Keratinocyte (primary cell): ENCODE measurements at regions not wholly inside any gene's neighbourhood (a gene's known extent, or its start where the extent isn't known, plus 50 kb on each side); places are given as distances from the start of the nearest gene placed in this dataset.

Experiments used
- DNase-seq: peaks from one replicate; pipeline ENCODE4 v3.0.0-alpha.2; 2011; ENCODE audit warnings: low read depth, missing footprints, low spot score
- FAIRE-seq: peaks from 2 replicates; lab custom pipeline; 2011; peaks lifted over from hg19 to GRCh38; lab: Jason Lieb, UNC
- H2AFZ ChIP-seq: 2 replicates; pipeline ENCODE4 v1.6.0; 2012; ENCODE audit warnings: low read length, control low read depth, inconsistent platforms; ENCODE audit not compliant: control insufficient read depth
- H3K27ac ChIP-seq: 2 replicates; pipeline ENCODE4 v1.5.1; 2011; ENCODE audit warnings: low read length; ENCODE audit not compliant: control insufficient read depth, insufficient read depth
- H3K27me3 ChIP-seq: 3 replicates; pipeline ENCODE4 v1.6.0; 2011; ENCODE audit warnings: low read length; ENCODE audit not compliant: control insufficient read depth, insufficient read depth; ENCODE audit errors: extremely low read depth
- H3K36me3 ChIP-seq, 2 experiments: 2 replicates in 1 of 2; 3 replicates in 1 of 2; pipeline ENCODE4 v1.5.1; 2011; ENCODE audit warnings: low read length in 2 of 2, mild to moderate bottlenecking in 1 of 2; ENCODE audit not compliant: control insufficient read depth in 2 of 2, insufficient read depth in 2 of 2; ENCODE audit errors: extremely low read depth in 1 of 2
- H3K4me1 ChIP-seq: 3 replicates; pipeline ENCODE4 v1.5.1; 2011; ENCODE audit warnings: low read length; ENCODE audit not compliant: control insufficient read depth, insufficient read depth; ENCODE audit errors: extremely low read depth
- H3K4me2 ChIP-seq: 3 replicates; pipeline ENCODE4 v1.6.0; 2011; ENCODE audit warnings: low read depth, low read length; ENCODE audit not compliant: control insufficient read depth, insufficient read depth; ENCODE audit errors: extremely low read depth
- H3K4me3 ChIP-seq, 3 experiments: fragments of 200-600 bp in 1 of 3; sonication (generic) in 1 of 3; 2 replicates in 2 of 3; 3 replicates in 1 of 3; pipeline ENCODE4 v1.5.1; 2011 to 2016; ENCODE audit warnings: low read length in 3 of 3, mild to moderate bottlenecking in 3 of 3, control low read depth in 2 of 3, inconsistent platforms in 1 of 3, low read depth in 1 of 3, mixed read lengths in 1 of 3, mixed run types in 1 of 3, moderate library complexity in 1 of 3; ENCODE audit not compliant: control insufficient read depth in 2 of 3, insufficient read depth in 2 of 3; ENCODE audit errors: extremely low read depth in 1 of 3
- H3K79me2 ChIP-seq: 2 replicates; pipeline ENCODE4 v1.6.0; 2012; ENCODE audit warnings: low read length; ENCODE audit not compliant: control insufficient read depth, insufficient read depth
- H3K9ac ChIP-seq: 3 replicates; pipeline ENCODE4 v1.6.0; 2011; ENCODE audit warnings: low read length; ENCODE audit not compliant: control insufficient read depth, insufficient read depth; ENCODE audit errors: extremely low read depth
- H3K9me1 ChIP-seq: 3 replicates; pipeline ENCODE4 v1.6.0; 2011; ENCODE audit warnings: low read length; ENCODE audit not compliant: control insufficient read depth, insufficient read depth; ENCODE audit errors: extremely low read depth
- H3K9me3 ChIP-seq: 2 replicates; pipeline ENCODE4 v1.5.1; 2012; ENCODE audit warnings: low read depth, low read length; ENCODE audit not compliant: control insufficient read depth
- H4K20me1 ChIP-seq: 3 replicates; pipeline ENCODE4 v1.6.0; 2011; ENCODE audit warnings: low read length; ENCODE audit not compliant: control insufficient read depth, insufficient read depth; ENCODE audit errors: extremely low read depth
- EZH2 ChIP-seq: IDR thresholded peaks from one replicate; pipeline ENCODE4 v1.6.1; 2012; ENCODE audit warnings: inconsistent platforms, mild to moderate bottlenecking, low read length, moderate library complexity
- dilution Hi-C: fragments of 300-500 bp; cut with MboI; formaldehyde crosslinking; loops from one replicate; pipeline ENCODE4 v1.7.0; 2020; ENCODE audit warnings: low sequenced_read_pairs; ENCODE audit not compliant: extremely low pct_ligation_motif_present
- TF ChIP-seq, protein P1 (sequence below), 3 experiments: IDR thresholded peaks in 1 of 3; conservative IDR thresholded peaks in 1 of 3; optimal IDR thresholded peaks in 1 of 3; 2 replicates in 2 of 3; 3 replicates in 1 of 3; pipeline versions ENCODE3 to v1.5.1; 2011; ENCODE audit warnings: low read length in 3 of 3, mild to moderate bottlenecking in 3 of 3, moderate library complexity in 2 of 3, control low read depth in 1 of 3, inconsistent platforms in 1 of 3; ENCODE audit not compliant: insufficient read depth in 2 of 3; ENCODE audit errors: extremely low read depth in 1 of 3

DNA sequence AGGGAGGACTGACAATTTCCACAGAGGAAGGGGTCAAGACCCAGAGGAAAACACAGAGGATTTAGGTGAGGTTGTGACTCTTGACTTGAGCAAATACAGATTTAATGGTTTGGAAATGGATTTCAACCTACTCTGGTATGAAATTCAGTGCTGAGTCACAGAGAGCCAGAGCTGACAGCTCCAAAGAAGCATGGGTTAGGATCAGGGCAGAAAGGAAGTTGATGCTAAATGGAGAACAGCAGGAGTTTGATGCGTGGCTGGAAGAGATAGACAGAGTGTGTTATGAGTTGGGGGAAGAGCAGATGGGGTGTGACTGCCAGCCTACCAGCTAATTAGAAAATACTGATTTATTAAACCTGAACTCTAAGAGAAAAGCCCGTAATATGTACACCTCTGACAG is 272.6 kb downstream of the FOXG1 start:
- Histone ChIP-seq H3K36me3 (no peaks in the 10 kb centered on the region), H3K4me2 (no peak overlapping the region), H3K27ac (no peak overlapping the region), H4K20me1 (no peaks in the 10 kb centered on the region), H3K4me3 (no peak overlapping the region), H3K9me1 (no peaks in the 10 kb centered on the region), H3K27me3 (no peaks in the 10 kb centered on the region), H3K9ac (no peak overlapping the region), H3K79me2 (no peaks in the 10 kb centered on the region), H2AFZ (no peak overlapping the region), H3K4me1 (no peaks in the 10 kb centered on the region), H3K9me3 (no peaks in the 10 kb centered on the region)
- FAIRE-seq (no peak), DNase-seq (no peak)
- no peak for TF ChIP-seq EZH2
- TF ChIP-seq, protein P1, sequence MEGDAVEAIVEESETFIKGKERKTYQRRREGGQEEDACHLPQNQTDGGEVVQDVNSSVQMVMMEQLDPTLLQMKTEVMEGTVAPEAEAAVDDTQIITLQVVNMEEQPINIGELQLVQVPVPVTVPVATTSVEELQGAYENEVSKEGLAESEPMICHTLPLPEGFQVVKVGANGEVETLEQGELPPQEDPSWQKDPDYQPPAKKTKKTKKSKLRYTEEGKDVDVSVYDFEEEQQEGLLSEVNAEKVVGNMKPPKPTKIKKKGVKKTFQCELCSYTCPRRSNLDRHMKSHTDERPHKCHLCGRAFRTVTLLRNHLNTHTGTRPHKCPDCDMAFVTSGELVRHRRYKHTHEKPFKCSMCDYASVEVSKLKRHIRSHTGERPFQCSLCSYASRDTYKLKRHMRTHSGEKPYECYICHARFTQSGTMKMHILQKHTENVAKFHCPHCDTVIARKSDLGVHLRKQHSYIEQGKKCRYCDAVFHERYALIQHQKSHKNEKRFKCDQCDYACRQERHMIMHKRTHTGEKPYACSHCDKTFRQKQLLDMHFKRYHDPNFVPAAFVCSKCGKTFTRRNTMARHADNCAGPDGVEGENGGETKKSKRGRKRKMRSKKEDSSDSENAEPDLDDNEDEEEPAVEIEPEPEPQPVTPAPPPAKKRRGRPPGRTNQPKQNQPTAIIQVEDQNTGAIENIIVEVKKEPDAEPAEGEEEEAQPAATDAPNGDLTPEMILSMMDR (optimal IDR thresholded peaks at IDR 0.05 in 1 of 3, IDR thresholded peaks at IDR 0.05 in 1 of 3, conservative IDR thresholded peaks at IDR 0.05 in 1 of 3; ENCODE audit: extremely low read depth in 1 of 3, insufficient read depth in 2 of 3, low read length in 3 of 3) = no peak
- dilution Hi-C loops = no loop called here

DNA sequence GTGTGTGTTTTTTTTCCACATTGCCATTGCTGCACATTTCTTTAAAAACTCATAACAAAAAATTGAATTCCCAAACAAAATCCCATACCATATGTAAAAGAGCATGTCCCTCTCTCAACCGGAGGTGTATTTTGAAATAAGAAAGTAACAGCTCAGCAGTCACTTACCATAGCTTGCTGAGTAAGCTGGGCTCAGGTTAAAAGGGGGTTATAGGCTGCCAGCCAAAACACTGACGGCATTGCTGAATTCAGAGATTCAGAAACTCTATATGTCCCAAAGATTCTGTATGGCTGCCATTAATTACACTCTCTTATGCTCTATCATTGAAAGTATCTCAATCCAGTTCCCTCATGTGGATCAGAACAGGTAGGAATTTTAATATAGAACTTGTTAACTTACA is 276.0 kb downstream of the FOXG1 start:
- DNase-seq (no peak), FAIRE-seq (no peak)
- dilution Hi-C loops = no loop called here
- H3K9me3 ChIP-seq = no peaks in the 10 kb centered on the region
- H3K27me3 ChIP-seq = no peaks in the 10 kb centered on the region
- H3K9ac ChIP-seq = no peak overlapping the region
- H3K9me1 ChIP-seq = no peaks in the 10 kb centered on the region
- TF ChIP-seq, protein P1 (optimal IDR thresholded peaks at IDR 0.05 in 1 of 3, IDR thresholded peaks at IDR 0.05 in 1 of 3, conservative IDR thresholded peaks at IDR 0.05 in 1 of 3; ENCODE audit: extremely low read depth in 1 of 3, insufficient read depth in 2 of 3, low read length in 3 of 3) = no peak
- TF ChIP-seq EZH2 = no peak
- H3K27ac ChIP-seq = no peak overlapping the region
- no peaks in the 10 kb centered on the region for H4K20me1 ChIP-seq
- no peak overlapping the region for H3K4me2 ChIP-seq
- no peaks in the 10 kb centered on the region for H3K4me1 ChIP-seq
- H2AFZ ChIP-seq = no peak overlapping the region
- no peak overlapping the region for H3K4me3 ChIP-seq
- H3K36me3 ChIP-seq = no peaks in the 10 kb centered on the region
- H3K79me2 ChIP-seq = no peaks in the 10 kb centered on the region
